Breast epithelium (tissue), 3 donors: ENCODE measurements at regions not wholly inside any gene's neighbourhood (a gene's known extent, or its start where the extent isn't known, plus 50 kb on each side); places are given as distances from the start of the nearest gene placed in this dataset.

ENCODE experiments used
- CTCF ChIP-seq, 3 donors: fragments of 450-650 bp; IDR thresholded peaks; one replicate each; pipeline ENCODE4 v1.5.1; 2016 to 2017; ENCODE audit warnings: antibody characterized with exemption in 3 of 3, mild to moderate bottlenecking in 3 of 3, moderate library complexity in 3 of 3
- POLR2A ChIP-seq: fragments of 450-650 bp; IDR thresholded peaks from one replicate; pipeline ENCODE4 v1.6.1; 2016; ENCODE audit warnings: antibody characterized with exemption, mild to moderate bottlenecking, moderate library complexity

DNA sequence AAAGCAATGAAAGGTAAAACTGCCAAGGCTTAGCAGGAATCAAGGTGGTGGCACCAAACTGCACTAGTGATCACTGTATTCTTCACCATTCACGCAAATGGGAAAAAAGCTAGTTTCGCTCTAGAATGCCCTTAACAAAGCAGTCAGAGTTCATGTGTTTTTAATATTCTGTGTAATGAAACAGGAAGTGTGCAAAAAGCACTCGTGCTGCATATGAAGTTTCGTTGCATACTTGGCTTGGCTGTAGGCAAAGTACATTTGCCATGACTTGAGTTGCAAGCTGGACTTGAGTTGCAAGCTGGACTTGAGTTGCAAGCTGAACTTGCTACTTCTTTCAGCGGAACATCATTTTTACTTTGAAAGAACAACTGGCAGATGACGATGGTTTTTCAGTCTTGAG lies 55.4 kb downstream of the FOXI1 start:
- TF ChIP-seq POLR2A, result no peak
- TF ChIP-seq CTCF (IDR thresholded peaks at IDR 0.05), result no peak
